ENCODE measurements at regions not wholly inside any gene's neighbourhood (a gene's known extent, or its start where the extent isn't known, plus 50 kb on each side); places are given as distances from the start of the nearest gene placed in this dataset.

DNA sequence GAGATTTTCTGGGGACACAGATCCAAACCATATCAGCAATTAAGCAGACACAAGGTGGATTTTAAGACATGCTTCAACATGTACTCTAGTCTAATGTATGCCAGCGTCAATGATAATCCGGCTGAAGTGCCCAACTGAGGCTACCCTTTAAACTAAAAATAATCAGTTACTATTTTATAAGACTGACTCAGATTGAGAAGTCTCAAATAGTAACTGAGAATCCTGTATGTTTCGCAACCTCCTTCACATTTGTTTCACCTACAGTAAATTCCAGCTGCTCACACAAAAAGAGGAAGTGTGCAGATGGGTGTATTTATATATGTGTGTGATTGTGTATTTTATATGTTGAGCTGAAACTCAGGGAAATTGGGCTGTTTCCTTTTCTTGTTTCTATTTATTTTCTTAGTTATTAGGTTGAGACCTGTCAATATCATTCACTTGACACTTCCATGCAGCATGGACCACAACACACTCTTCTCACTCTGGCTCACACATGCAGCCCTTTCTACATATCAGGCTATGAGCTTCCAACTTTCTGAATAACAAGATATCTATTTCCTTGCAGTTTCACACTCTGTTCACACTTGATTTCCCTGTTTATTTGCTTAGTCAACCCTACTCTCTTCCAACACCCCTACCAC lies 1224.9 kb upstream of the TMEM132C start:
- H2BK20ac ChIP-seq (ENCODE audit: low read length) = no peak overlapping the region
- no peaks in the 10 kb centered on the region for H3K23me2 ChIP-seq (ENCODE audit: low read depth, low read length)
- no peak overlapping the region for H2AFZ ChIP-seq (ENCODE audit: low read length)
- no peaks in the 10 kb centered on the region for H3K79me1 ChIP-seq (ENCODE audit: low read depth, low read length)
- no peak overlapping the region for H3K9ac ChIP-seq (replicated peaks in 1 of 4; ENCODE audit: extremely low read depth in 1 of 4, low read depth in 3 of 4, low read length in 3 of 4)
- no peak for FAIRE-seq
- H3K4me2 ChIP-seq (ENCODE audit: insufficient read depth in 1 of 2, low read depth in 2 of 2, low read length in 2 of 2) = no peak overlapping the region
- H4K8ac ChIP-seq (ENCODE audit: extremely low read depth, insufficient read depth, low read length) = no peak overlapping the region
- H4K20me1 ChIP-seq (replicated peaks in 1 of 2; ENCODE audit: control insufficient read depth in 1 of 2, insufficient read depth in 2 of 2, low read length in 2 of 2) = no peaks in the 10 kb centered on the region
- H4K91ac ChIP-seq (replicated peaks; ENCODE audit: insufficient read length, low read length) = no peak overlapping the region
- H2BK12ac ChIP-seq (ENCODE audit: low read depth, low read length) = no peak overlapping the region
- no peak overlapping the region for H2BK5ac ChIP-seq (ENCODE audit: low read depth, low read length)
- no peaks in the 10 kb centered on the region for H3K79me2 ChIP-seq (ENCODE audit: control insufficient read depth in 1 of 2, insufficient read depth in 2 of 2, low read length in 2 of 2)
- H3K36me3 ChIP-seq (ENCODE audit: control insufficient read depth in 2 of 4, insufficient read depth in 4 of 4, low read length in 3 of 4) = no peaks in the 10 kb centered on the region
- ChIA-PET CTCF (ENCODE audit: partially characterized antibody) (interaction anchor here (1.3 kb wide), 1 partner anchor 9 kb away, joined by 3 read pairs; no protein-coding TSS in a partner anchor), POLR2A (ENCODE audit: partially characterized antibody) (interaction anchor here (0.6 kb wide), 1 partner anchor 10 kb away, joined by 3 read pairs; no protein-coding TSS in a partner anchor)
- H3K27ac ChIP-seq (ENCODE audit: low read depth, low read length) = no peak overlapping the region
- H3K23ac ChIP-seq (ENCODE audit: insufficient read length) = no peak overlapping the region
- H3K9me3 ChIP-seq (ENCODE audit: insufficient read depth in 2 of 2, low read depth in 1 of 2, low read length in 1 of 2) = no peaks in the 10 kb centered on the region
- 91% methylated on average over 3 of the region's 3 CpGs; no CpG with 5 or more reads in 1 of the 2 experiments for WGBS, 2 experiments (ENCODE audit: extremely low coverage in 1 of 2, insufficient coverage in 1 of 2, insufficient read length in 1 of 2, insufficient replicate concordance in 2 of 2, low coverage in 1 of 2, low lambda C conversion rate in 2 of 2, missing lambda C conversion rate in 1 of 2)
- H2AK5ac ChIP-seq (ENCODE audit: low read depth, low read length) = no peak overlapping the region
- H2BK120ac ChIP-seq (replicated peaks; ENCODE audit: low read depth, low read length) = no peak overlapping the region
- no peaks in the 10 kb centered on the region for H3K27me3 ChIP-seq (replicated peaks in 1 of 4; ENCODE audit: control insufficient read depth in 3 of 4, extremely low read depth in 1 of 4, insufficient read depth in 3 of 4, low read length in 3 of 4)
- no peak overlapping the region for H3K14ac ChIP-seq (ENCODE audit: insufficient read length)
- no peak overlapping the region for H3K56ac ChIP-seq (replicated peaks; ENCODE audit: insufficient read length, low read depth, low read length)
- no peak overlapping the region for H4K5ac ChIP-seq (ENCODE audit: insufficient read length, low read depth, low read length)
- H3K18ac ChIP-seq (ENCODE audit: extremely low read depth, low read length) = no peak overlapping the region
- H3K4me1 ChIP-seq (replicated peaks in 1 of 4; ENCODE audit: control insufficient read depth in 3 of 4, insufficient read depth in 4 of 4, low read length in 3 of 4) = no peaks in the 10 kb centered on the region
- H3K4ac ChIP-seq (replicated peaks; ENCODE audit: insufficient read length, low read depth, low read length) = no peak overlapping the region
- no peak for DNase-seq (ENCODE audit: low read depth in 1 of 2, low spot score in 2 of 2)
- no peak overlapping the region for H2BK15ac ChIP-seq (ENCODE audit: low read length)
- no peak overlapping the region for H3K4me3 ChIP-seq (ENCODE audit: extremely low read depth in 1 of 4, insufficient read depth in 2 of 4, low read depth in 3 of 4, low read length in 4 of 4)
- TF ChIP-seq RXRA (IDR thresholded peaks at IDR 0.05; ENCODE audit: insufficient read depth, low read depth, low read length) = no peak
- no peak for TF ChIP-seq PHF8 (conservative IDR thresholded peaks at IDR 0.05; ENCODE audit: low read depth, low read length)
- TF ChIP-seq EZH2 (IDR thresholded peaks at IDR 0.05; ENCODE audit: low read depth, low read length, severe bottlenecking) = no peak
- no peak for TF ChIP-seq CBX5 (IDR thresholded peaks at IDR 0.05; ENCODE audit: low read depth, low read length)
- no peak for TF ChIP-seq CHD1 (IDR thresholded peaks at IDR 0.05; ENCODE audit: low read depth, low read length)
- no peak for TF ChIP-seq JUND (IDR thresholded peaks at IDR 0.05; ENCODE audit: low read length)
- no peak for TF ChIP-seq HDAC6 (IDR thresholded peaks at IDR 0.05; ENCODE audit: low read depth, low read length)
- TF ChIP-seq POLR2AphosphoS5 (IDR thresholded peaks at IDR 0.05; ENCODE audit: low read depth, low read length) = no peak
- TF ChIP-seq NRF1 (IDR thresholded peaks at IDR 0.05; ENCODE audit: low read depth, low read length) = no peak
- no peak for TF ChIP-seq TAF1 (IDR thresholded peaks at IDR 0.05; ENCODE audit: low read depth, low read length)
- no peak for TF ChIP-seq CEBPB (IDR thresholded peaks at IDR 0.05; ENCODE audit: low read depth, low read length)
- no peak for TF ChIP-seq CBX8 (IDR thresholded peaks at IDR 0.05; ENCODE audit: borderline replicate concordance, low read depth, low read length)
- TF ChIP-seq POU5F1 (IDR thresholded peaks at IDR 0.05; ENCODE audit: low read depth, low read length) = no peak
- TF ChIP-seq SP4 (IDR thresholded peaks at IDR 0.05; ENCODE audit: low read length) = no peak
- no peak for TF ChIP-seq CTBP2 (IDR thresholded peaks at IDR 0.05; ENCODE audit: borderline replicate concordance, insufficient read depth, insufficient read length, low read length)
